SU-DHL-6 (cell line): ENCODE measurements at regions not wholly inside any gene's neighbourhood (a gene's known extent, or its start where the extent isn't known, plus 50 kb on each side); places are given as distances from the start of the nearest gene placed in this dataset.

Source experiments
- H2AFZ ChIP-seq: fragments of 200-600 bp; sonication (generic); 2 replicates; pipeline ENCODE4 v1.6.1; 2014; ENCODE audit warnings: low read depth, mild to moderate bottlenecking, moderate library complexity, mixed read lengths, antibody characterized with exemption, low read length; ENCODE audit not compliant: severe bottlenecking
- H3F3A ChIP-seq: fragments of 200-600 bp; shearing (Covaris generic); 2 replicates; pipeline ENCODE4 v1.6.0; 2016; ENCODE audit warnings: antibody characterized with exemption, mild to moderate bottlenecking; ENCODE audit not compliant: insufficient read depth
- H3K27ac ChIP-seq: fragments of 200-600 bp; sonication (generic); 2 replicates; pipeline ENCODE4 v1.5.1; 2016; ENCODE audit warnings: low read depth, mild to moderate bottlenecking, low read length, moderate library complexity, mixed read lengths
- H3K27me3 ChIP-seq: fragments of 200-600 bp; sonication (generic), shearing (Covaris generic); 2 replicates; pipeline ENCODE4 v1.6.0; 2014; ENCODE audit warnings: mild to moderate bottlenecking, low read length
- H3K36me3 ChIP-seq: fragments of 200-600 bp; sonication (generic); 2 replicates; pipeline ENCODE4 v1.6.1; 2014; ENCODE audit warnings: mild to moderate bottlenecking, low read length, mixed read lengths
- H3K4me2 ChIP-seq: fragments of 300-600, 200-600 bp; shearing (Covaris generic), sonication (generic); 2 replicates; pipeline ENCODE4 v1.6.0; 2014; ENCODE audit warnings: low read length, low read depth, mild to moderate bottlenecking; ENCODE audit not compliant: poor library complexity, severe bottlenecking
- H3K4me3 ChIP-seq: fragments of 200-600 bp; sonication (generic); 2 replicates; pipeline ENCODE4 v1.5.1; 2014; ENCODE audit warnings: antibody characterized with exemption, low read length, mild to moderate bottlenecking, mixed read lengths; ENCODE audit not compliant: insufficient read depth, poor library complexity, severe bottlenecking
- H3K79me2 ChIP-seq: fragments of 200-600 bp; sonication (generic); 2 replicates; pipeline ENCODE4 v1.6.1; 2014; ENCODE audit warnings: mild to moderate bottlenecking, low read length, moderate library complexity; ENCODE audit not compliant: insufficient read depth
- H3K9ac ChIP-seq: fragments of 200-600 bp; sonication (generic); 2 replicates; pipeline ENCODE4 v1.7.0; 2014; ENCODE audit warnings: mild to moderate bottlenecking, low read length
- H3K9me2 ChIP-seq: fragments of 200-600 bp; sonication (generic); replicated peaks from 2 replicates; pipeline ENCODE4 v1.6.1; 2014; ENCODE audit warnings: low read length; ENCODE audit not compliant: insufficient read depth
- H3K9me3 ChIP-seq: fragments of 200-600 bp; sonication (generic); 2 replicates; pipeline ENCODE4 v1.6.1; 2014; ENCODE audit warnings: low read length, mixed read lengths; ENCODE audit not compliant: insufficient read depth
- H4K20me1 ChIP-seq: fragments of 200-600 bp; sonication (generic); 2 replicates; pipeline ENCODE4 v1.6.1; 2014; ENCODE audit warnings: low read depth, mild to moderate bottlenecking, antibody characterized with exemption, low read length, moderate library complexity, mixed read lengths
- CTCF ChIP-seq: fragments of 200-600 bp; sonication (generic); IDR thresholded peaks from one replicate; pipeline ENCODE4 v1.5.1; 2017; ENCODE audit warnings: antibody characterized with exemption, mild to moderate bottlenecking, low read length, moderate library complexity; ENCODE audit not compliant: insufficient read depth, poor library complexity, severe bottlenecking
- EZH2phosphoT487 ChIP-seq: fragments of 200-600 bp; sonication (generic), shearing (Covaris generic); conservative IDR thresholded peaks from 2 replicates; pipeline ENCODE4 v1.6.1; 2018; ENCODE audit warnings: mild to moderate bottlenecking, antibody characterized with exemption, low read length, moderate library complexity, mixed read lengths

- Histone ChIP-seq H4K20me1 (no peaks in the 10 kb centered on the region), H3K27me3 (no peaks in the 10 kb centered on the region), H3K9me3 (no peaks in the 10 kb centered on the region), H3K9ac (no peak overlapping the region), H3K9me2 (no peaks in the 10 kb centered on the region; the same call in 1 of the 2 replicates), H3K79me2 (no peaks in the 10 kb centered on the region), H3K4me2 (no peak overlapping the region), H3K36me3 (no peaks in the 10 kb centered on the region), H3K27ac (no peak overlapping the region), H3F3A (no peaks in the 10 kb centered on the region), H3K4me3 (no peak overlapping the region), H2AFZ (no peak overlapping the region)
- TF ChIP-seq EZH2phosphoT487 = no peak
- no peak for TF ChIP-seq CTCF
These were observed 829.9 kb upstream of the PRMT6 start for GRCh38 chr1:106226550-106226949.

- Histone ChIP-seq H3K4me2 (no peak overlapping the region), H3K27me3 (no peaks in the 10 kb centered on the region), H4K20me1 (no peaks in the 10 kb centered on the region), H3K9me3 (no peaks in the 10 kb centered on the region), H3K9me2 (no peaks in the 10 kb centered on the region; the same call in 1 of the 2 replicates), H3K36me3 (no peaks in the 10 kb centered on the region), H3K79me2 (no peaks in the 10 kb centered on the region), H3K27ac (no peak overlapping the region), H3F3A (no peaks in the 10 kb centered on the region), H3K4me3 (no peak overlapping the region), H3K9ac (no peak overlapping the region), H2AFZ (no peak overlapping the region)
- TF ChIP-seq CTCF (no peak), EZH2phosphoT487 (no peak)
These were observed 824.3 kb upstream of the PRMT6 start for GRCh38 chr1:106232128-106232527.

GRCh38 chr1:106233511-106233910 is 823.0 kb upstream of the PRMT6 start:
- H3K79me2 ChIP-seq = no peaks in the 10 kb centered on the region
- no peaks in the 10 kb centered on the region for H3K9me3 ChIP-seq
- no peak for TF ChIP-seq CTCF
- no peak for TF ChIP-seq EZH2phosphoT487

More at GRCh38 chr1:106233511-106233910, 823.0 kb upstream of the PRMT6 start:
- no peak overlapping the region for H3K4me3 ChIP-seq
- no peaks in the 10 kb centered on the region for H4K20me1 ChIP-seq
- H3K36me3 ChIP-seq = no peaks in the 10 kb centered on the region
- no peaks in the 10 kb centered on the region; the same call in 1 of the 2 replicates for H3K9me2 ChIP-seq
- H2AFZ ChIP-seq = no peak overlapping the region
- no peak overlapping the region for H3K4me2 ChIP-seq
- no peak overlapping the region for H3K9ac ChIP-seq
- H3F3A ChIP-seq = no peaks in the 10 kb centered on the region
- H3K27me3 ChIP-seq = no peaks in the 10 kb centered on the region
- no peak overlapping the region for H3K27ac ChIP-seq
